GM21717 (cell line): ENCODE measurements at regions not wholly inside any gene's neighbourhood (a gene's known extent, or its start where the extent isn't known, plus 50 kb on each side); places are given as distances from the start of the nearest gene placed in this dataset.
"Not testable (repeated sequence)": the region's sequence is repeated elsewhere in the genome, so short reads cannot be mapped to it uniquely, and the experiment has no call there.

Experiments
- ATAC-seq: cut with Tn5 transposase; IDR thresholded peaks from one replicate; pipeline ENCODE4 v1.9.1; 2021; ENCODE audit warnings: mild to moderate bottlenecking, moderate library complexity; ENCODE audit not compliant: unreplicated experiment

DNA sequence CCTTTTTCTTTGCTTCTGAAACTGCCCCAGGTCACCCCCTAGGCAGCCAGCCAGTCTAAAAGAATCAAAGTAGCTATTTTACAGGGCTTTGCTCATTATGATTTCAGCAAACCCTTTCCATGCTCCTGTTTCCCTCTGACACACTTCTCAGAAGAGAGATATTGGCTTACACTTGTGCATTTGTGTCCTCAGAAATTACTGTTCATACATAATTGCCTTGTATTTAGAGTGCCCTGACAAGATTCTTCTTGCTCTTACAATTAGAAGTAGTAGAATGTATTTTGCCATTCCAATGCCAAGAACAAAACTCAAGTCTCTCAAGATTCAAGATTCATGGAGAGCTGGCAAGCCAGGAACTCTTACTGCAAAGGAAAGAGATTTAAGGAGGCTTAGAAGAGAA lies 531.0 kb upstream of the ZFP42 start:
- ATAC-seq = no peak

DNA sequence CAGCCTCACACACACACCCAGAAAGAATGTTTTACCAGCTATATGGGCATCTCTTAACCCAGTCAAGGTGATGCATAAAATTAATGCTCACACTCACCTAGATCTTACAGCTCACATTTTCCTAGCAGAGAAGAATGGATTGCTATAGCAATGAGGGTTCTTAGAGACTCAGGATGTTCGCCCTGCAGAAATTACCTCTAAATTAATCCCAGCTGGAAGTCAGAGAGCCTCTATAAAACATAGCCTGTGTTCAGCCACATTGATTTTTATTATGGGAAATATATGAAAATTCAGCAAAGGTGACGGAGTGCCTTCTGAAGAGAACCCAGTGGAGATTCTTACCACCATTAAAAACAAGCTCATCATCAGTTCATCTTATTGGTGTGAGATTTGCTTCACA lies 528.3 kb upstream of the ZFP42 start:
- no peak for ATAC-seq

DNA sequence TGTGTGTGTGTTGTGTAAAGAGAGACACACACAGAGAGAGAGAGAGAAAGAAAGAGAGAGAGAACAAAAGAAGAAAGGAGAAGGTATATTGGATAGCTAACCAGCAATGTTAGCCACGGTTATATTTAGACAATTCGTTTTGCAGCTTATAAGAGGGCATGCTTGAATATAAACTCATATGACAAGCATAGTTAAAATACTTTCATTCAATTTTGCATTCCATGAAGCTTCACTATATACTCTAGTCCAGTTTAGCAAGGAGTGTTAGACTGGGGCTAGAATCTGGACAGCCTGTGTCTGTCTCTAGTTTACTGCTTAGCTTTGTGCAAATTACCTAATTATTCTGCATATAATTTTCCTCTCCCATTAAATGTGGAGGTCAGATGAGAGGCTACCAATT lies 525.9 kb upstream of the ZFP42 start:
- no peak for ATAC-seq

DNA sequence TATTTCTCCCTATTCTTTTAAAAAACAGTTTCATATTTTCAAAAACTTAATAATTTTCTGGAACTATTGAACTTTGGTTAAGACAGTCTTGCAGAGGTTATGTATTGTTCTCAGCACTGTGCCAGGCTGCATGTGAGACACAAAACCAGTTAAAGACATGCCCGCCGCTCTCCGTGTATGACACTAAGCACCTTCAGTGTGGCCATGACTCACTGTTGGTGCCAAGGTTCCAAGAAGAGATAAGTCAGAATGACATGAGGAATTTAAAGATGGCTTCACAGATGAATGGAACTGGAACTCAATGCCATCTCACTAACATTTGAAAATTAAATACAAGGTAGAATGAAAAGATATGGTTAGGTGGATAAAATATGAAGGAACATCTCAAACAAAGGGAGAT lies 525.5 kb upstream of the ZFP42 start:
- ATAC-seq = no peak

DNA sequence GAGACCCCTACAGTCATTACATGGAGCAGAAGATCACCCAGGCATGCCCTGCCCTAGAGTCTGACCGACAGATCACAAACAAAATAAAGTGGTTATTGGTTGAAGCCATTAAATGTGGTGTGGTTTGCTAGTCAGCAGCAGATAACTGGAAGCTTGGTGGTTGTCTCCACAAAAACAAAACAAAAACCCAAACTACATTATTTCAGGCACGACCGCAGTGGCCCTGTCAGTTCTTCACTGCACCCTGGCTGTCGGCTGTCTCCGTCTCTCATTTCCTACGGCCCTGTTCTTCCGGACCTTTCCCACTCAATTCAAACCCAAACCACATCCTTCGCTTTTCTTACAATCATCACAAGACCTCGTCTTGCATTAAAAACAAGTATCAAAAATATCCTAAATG lies 521.3 kb upstream of the ZFP42 start:
- no peak for ATAC-seq

DNA sequence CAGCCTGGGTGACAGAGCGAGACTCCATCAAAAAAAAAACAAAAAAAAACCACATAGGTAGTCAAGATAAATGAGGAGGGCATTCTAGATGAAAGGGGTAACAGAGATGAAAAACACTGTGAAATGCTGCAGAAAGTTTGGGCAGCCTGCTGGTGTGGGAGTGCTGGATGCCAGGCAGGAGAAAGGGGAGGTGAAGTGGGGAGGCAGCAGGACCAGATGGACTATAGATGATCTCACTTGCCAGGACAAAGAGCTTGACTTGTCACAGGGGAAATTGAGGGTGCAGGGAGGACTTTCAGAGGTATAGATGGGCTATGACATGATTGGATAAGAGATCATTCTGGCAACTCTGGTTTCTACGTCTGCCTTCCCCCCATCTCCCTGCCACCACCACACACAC lies 519.7 kb upstream of the ZFP42 start:
- ATAC-seq = no peak

DNA sequence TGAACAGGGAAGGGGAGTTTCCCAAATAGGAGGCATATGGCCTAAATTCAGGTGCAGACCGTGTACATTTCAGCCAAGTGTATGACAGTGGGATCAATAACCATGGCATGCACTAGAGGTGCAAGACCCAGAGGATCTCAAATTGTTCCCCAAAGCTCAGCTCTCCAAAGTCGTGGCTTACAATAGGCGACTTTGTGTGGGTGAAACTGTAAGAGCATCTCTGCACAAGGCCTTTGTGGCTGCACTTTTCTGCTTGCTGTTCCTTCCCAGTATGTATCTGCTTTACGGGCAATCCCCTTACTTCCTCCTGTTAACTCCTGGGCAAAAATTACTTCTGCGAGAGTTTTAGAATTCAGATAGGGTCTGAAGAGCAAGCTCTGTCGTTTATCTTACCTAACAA lies 518.3 kb upstream of the ZFP42 start:
- ATAC-seq = no peak

DNA sequence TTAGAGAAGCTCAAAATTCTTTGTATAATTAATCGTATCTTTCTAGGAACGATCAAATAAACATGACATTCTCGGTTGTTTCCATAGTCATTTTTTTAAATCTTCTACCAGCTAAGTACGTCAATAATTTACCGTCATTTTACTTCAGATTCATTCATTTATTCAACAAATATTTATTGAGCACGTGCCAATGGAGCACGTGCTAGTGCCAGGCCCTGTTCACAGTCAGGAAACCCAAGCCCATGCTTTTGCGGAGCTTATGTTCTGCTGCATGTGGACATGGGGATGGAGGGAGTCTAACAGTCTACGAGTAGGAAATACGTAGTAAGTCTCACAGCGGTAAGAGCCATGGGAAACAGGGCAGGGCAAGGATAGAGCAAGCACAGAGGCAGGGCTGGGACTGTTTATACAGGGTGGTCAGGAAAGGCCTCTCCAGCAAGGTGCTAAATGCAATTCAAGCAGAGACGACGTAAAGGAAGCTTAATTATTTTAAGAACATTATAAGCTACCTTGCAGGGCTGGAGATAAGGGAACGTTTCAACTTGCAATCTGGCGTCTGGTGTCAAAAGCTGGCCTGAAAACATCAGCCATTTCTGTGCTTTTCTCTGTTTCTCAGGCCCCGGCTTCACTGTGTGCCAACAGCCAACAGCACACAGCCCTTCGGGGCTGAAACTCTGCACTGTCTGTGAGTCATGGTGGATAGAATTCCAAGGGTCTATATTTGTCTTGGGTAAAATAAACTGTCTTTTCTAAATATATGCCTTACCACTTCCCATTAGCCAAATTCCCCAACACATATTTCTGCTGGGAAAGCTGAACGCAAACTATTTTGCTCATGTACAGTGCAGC lies 517.1 kb upstream of the ZFP42 start:
- no peak for ATAC-seq

DNA sequence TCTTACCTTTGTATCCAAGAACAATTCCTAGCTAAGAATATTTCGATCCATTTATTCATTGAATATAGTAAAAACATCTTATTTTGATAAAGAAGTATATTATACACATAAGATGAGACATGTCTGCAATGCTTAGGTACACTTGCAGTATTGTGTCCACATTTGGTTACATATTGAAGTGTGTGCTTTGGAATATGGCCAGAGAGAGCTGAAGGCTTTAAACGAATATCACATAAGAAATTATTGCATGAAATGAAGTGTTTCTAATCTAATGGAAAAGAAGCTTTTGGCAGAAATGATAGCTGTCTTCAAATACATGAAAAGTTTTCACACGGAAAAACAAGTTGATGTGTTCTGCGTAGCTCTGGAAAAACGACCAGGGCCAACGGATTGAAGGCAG lies 516.1 kb upstream of the ZFP42 start:
- no peak for ATAC-seq

DNA sequence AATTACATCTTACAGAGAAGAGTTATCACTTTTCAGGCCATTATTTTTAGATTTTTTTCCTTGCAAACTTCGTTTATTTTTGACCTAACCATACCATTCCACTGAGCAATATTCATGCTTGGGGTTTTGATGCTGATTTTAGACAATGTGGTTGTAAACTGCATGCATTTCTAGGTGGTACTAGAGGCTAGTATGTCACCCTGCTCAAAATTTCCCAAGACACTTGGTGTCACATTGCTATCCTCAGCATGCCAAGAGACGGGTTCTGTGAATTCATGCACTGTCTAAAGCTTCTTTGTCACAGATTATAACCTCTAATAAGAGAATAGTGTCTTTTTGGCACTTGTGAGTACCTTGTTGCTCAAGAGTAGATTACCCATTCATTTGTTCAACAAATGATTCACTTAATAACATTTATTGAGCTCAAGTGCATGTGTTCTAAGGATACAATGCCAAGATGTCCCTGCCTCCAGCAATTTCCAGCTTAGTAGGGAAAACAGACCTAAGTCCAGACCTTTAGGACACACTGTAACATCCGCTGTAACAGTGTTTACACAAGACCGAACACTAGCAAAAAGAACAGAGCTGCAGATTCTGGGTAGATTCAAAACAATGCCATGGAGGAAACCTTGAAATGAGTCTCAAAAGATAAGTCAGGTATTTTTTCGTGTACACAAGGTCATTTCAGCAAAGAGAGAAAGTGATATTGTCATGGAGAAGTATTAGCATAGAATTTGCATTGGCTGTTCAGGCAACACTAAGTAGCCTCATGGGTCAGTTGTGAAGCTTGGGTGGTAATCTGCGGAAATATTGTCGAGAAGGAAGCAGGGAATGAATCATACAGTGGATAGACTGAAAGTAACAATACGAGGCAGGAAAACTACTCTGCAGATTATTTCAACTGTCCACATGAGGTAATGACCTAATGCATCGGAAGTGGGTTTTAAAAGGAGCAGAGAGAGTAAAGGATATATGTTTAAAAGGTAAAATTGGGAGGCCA lies 515.1 kb upstream of the ZFP42 start:
- ATAC-seq = no peak

DNA sequence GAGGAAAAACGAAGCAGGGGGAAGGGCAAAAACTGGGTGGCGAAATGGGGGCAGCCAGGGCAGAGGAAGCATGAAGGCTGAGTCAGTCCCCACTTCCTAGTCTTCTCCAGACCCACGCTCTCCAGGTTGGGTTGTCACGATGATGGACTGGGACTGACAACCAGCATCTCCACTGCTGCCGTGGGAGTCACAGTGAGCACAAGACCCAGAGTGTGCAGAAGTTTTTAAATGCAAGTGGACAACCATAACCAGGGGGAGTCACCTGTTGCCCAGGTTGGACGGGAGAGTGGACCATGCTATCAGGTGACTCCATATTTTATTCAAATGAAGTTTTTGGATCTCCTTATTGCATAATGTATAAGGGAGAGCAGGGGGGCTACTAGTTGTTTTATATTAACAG lies 511.4 kb upstream of the ZFP42 start:
- no peak for ATAC-seq

DNA sequence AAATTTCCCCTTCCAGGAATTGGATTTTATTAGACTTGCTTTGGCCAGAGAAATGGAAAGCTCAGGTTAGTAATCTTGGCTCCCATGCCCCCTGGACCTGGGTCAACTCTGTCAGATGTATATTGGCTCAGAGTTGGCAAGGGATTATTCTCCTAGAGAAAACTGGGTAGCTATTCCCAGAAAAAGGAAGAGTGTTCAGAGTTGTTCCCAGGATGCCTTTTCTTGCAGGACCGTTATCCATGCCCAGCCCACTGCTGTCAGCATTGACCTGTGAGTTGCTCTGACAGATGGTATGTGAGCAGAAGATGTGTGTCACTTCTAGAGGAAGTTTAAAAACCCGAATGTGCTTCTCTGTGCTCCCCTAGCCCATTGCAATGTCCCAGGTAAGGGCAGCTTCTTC lies 509.9 kb upstream of the ZFP42 start:
- no peak for ATAC-seq

DNA sequence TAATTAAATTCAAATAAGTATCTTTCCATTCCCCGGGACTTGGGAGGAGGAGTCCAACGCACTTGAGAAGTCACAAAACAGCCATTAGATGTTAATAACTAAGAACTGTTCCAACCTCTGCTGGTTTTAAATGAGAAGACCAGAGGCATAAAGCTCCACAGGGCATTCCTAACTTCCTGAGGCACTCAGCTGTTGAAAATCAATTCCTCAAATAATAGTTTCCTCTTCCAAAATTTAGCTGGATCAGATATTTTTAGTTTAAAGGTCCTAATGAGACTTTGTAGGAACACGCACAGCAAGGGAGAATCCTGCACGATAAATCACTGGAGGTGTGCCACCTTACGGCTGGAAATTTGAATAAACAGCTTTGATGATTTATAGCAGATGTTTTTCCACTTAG lies 504.3 kb upstream of the ZFP42 start:
- no peak for ATAC-seq

DNA sequence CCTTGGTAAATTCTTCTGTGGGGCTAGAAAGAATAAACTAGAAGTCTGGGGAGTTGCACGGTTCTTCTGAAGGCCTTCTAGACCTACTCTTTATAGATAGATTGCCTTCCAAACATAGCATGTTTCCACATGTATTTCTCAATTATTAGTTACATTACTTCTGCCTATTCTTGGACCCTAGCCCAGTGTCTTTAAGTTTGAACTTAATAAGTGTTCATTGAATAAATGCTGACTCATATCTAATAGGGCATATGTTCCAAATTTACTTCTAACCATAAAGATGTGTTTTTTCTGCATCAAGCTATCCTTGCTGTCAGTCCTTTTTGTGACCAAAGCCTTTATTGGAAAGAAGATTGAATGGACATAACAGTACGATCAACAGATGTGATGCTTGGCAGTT lies 503.6 kb upstream of the ZFP42 start:
- ATAC-seq = no peak

DNA sequence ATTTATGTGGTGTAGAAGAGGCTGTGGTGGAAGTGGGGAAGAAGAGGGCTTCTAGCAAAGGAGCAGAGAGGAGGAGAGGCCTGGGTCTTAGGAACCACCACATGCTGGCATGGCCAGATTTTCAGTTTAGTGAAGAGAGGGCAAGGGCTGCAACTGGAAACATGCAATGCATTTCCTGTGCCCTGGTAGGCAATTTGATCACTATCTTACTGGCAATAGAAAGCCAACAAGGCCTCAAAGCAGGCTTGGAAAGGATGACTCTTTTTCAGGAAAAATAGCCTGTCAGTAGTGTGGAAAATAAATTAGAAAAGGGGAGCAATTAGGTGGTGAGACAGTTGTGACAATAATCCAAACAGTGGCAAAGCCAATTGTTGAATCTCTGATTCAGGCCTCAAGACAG lies 501.9 kb upstream of the ZFP42 start:
- ATAC-seq = no peak

DNA sequence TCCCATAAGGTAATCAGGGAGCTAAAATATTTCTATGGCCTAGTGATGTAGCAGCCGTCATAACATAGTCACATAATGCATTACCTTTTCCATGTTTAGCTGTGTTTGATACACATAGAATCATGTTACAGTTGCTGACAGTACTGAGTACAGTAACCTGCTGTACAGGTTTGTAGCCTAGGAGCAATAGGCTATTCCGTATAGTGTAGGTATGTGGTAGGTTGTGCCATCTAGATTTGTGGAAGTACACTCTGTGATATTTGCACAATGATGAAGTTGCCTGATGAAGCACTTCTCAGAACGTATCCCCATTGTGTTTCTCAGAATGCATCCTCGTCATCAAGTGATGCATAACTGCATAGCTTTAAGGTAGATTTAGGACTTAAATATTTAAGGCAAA lies 495.6 kb upstream of the ZFP42 start:
- ATAC-seq = no peak

DNA sequence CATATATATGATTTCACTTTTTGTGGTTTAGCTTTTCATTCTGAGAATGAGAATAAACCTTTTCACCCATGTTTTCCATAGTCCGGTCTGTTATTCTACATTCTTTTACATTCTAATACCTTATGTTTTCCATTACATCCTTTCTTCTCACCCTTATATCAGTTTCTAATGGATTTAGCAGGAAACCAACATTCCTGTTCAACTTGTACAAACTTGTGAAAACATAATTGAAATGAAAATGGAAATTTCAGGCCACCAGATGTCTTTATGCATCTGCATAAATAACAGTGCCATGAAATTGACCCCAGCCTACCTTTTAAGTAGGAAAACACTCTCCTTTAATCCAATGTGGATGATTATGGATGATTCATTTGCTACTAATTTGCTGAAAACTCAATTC lies 494.8 kb upstream of the ZFP42 start:
- ATAC-seq = no peak

DNA sequence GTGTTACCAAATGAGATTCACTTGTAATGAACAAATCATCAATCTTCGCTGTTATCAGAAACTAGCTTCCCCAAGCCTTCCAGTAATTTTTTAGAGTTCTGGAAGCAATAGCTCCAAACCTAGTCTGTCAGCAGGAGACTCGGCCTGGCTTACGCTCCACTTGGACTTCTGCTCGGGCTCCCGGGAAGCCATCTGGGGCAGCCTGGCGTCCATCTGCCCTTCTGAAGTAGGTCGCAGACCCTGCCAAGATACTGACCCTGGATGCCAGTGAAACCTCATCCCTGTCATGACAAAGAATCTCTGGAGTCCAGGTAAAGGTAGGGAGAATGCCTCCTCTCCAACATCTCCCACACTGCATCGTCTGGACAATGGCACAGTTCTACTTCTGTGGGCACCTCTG lies 493.8 kb upstream of the ZFP42 start:
- ATAC-seq = no peak

DNA sequence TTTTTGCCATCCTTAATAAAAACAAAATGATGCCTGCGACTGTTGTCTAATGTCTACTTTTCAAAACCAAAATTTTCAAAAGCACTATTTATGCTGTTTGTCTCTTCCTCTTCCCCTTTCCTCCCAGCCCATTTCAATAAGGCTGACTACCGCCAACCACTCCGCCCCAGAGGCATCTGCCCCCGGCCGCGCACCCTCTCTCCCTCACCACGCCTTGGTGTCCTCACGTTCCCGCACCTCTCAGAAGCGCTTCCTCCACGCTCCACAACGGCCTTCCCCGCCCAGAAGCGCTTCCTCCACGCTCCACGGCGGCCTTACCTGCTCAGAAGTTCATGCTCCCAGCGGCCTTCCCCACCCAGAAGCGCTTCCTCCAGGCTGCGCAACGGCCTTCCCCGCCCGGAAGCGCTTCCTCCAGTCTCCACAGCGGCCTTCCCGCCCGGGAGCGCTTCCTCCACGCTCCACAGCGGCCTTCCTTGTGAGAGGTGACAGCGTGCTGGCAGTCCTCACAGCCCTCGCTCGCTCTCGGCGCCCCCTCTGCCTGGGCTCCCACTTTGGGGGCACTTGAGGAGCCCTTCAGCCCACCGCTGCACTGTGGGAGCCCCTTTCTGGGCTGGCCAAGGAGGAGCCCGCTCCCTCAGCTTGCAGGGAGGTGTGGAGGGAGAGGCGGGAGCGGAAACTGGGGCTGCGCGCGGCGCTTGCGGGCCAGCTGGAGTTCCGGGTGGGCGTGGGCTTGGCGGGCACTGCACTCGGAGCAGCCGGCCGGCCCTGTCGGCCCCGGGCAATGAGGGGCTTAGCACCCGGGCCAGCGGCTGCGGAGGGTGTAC lies 490.4 kb upstream of the ZFP42 start:
- no peak for ATAC-seq

DNA sequence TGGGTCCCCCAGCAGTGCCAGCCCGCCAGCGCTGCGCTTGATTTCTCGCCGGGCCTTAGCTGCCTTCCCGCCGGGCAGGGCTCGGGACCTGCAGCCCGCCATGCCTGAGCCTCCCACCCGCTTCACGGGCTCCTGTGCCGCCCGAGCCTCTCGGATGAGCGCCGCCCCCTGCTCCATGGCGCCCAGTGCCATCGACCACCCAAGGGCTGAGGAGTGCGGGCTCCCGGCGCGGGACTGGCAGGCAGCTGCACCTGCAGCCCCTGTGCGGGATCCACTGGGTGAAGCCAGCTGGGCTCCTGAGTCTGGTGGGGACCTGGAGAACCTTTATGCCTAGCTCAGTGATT lies 489.8 kb upstream of the ZFP42 start:
- not testable (repeated sequence) for ATAC-seq

DNA sequence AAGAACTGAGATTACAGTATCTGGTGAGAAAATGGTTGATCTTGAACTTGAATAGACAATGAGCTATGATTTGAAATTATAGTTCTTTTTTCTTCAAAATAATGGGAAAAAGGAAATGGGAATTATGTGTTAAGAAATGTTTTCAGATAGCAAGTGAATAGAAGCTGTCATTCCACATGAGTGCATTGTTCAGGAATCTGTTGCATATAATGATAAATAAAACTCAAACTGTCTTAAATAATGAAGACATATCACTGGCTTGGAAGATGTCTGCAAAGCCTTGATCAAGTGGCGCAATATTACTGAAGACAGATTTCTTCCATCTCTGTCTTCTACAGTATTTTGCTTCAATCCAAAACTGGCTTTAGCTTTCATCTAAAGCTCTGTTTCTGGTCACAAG lies 479.3 kb upstream of the ZFP42 start:
- no peak for ATAC-seq
